CD4-positive, alpha-beta T cell (primary cell): ENCODE measurements at regions not wholly inside any gene's neighbourhood (a gene's known extent, or its start where the extent isn't known, plus 50 kb on each side); places are given as distances from the start of the nearest gene placed in this dataset.

ENCODE experiments used
- ATAC-seq: fragments of 200-7000 bp; cut with Tn5 transposase; one replicate; pipeline ENCODE4 v1.10.0; 2022; ENCODE audit warnings: mild to moderate bottlenecking; ENCODE audit not compliant: poor library complexity
- CTCF ChIA-PET: fragments of 350-600 bp; sonication (Branson Sonifier 250); formaldehyde crosslinking; loops from one replicate; lab custom pipeline; 2021; ENCODE audit warnings: antibody characterized with exemption, inconsistent platforms; lab: Charles Lee
- POLR2A ChIA-PET: fragments of 350-600 bp; sonication (Branson Sonifier 250); formaldehyde crosslinking; loops from one replicate; lab custom pipeline; 2021; ENCODE audit warnings: antibody characterized with exemption, inconsistent platforms; lab: Charles Lee
- DNase-seq, 14 experiments: peaks; one replicate each; pipeline ENCODE4 v3.0.0-alpha.2; 2013 to 2020; ENCODE audit warnings: mixed read lengths in 2 of 14
- H3K27ac ChIP-seq, 2 donors: one replicate each; pipeline versions ENCODE4 v1.5.1 to v1.7.0; 2013; ENCODE audit warnings: low read length in 2 of 2, low read depth in 1 of 2, mild to moderate bottlenecking in 1 of 2
- H3K27me3 ChIP-seq, 2 experiments: 1 replicate in 1 of 2; 2 replicates in 1 of 2; pipeline versions ENCODE4 v1.6.1 to v1.7.0; 2013; ENCODE audit warnings: low read length in 2 of 2, control low read depth in 1 of 2, mild to moderate bottlenecking in 1 of 2, moderate library complexity in 1 of 2; ENCODE audit not compliant: insufficient read depth in 2 of 2, control insufficient read depth in 1 of 2
- H3K36me3 ChIP-seq: one replicate; pipeline ENCODE4 v1.6.1; 2013; ENCODE audit warnings: low read length, control low read depth; ENCODE audit not compliant: insufficient read depth
- H3K4me1 ChIP-seq: one replicate; pipeline ENCODE4 v1.6.1; 2013; ENCODE audit warnings: low read length, control low read depth; ENCODE audit not compliant: insufficient read depth
- H3K4me3 ChIP-seq: one replicate; pipeline ENCODE4 v1.5.1; 2013; ENCODE audit warnings: mild to moderate bottlenecking, low read length, moderate library complexity
- H3K9me3 ChIP-seq, 2 experiments: 1 replicate in 1 of 2; 2 replicates in 1 of 2; pipeline versions ENCODE4 v1.6.1 to v1.7.0; 2013; ENCODE audit warnings: low read length in 2 of 2, mild to moderate bottlenecking in 2 of 2, control low read depth in 1 of 2, moderate library complexity in 1 of 2; ENCODE audit not compliant: control insufficient read depth in 1 of 2, insufficient read depth in 1 of 2
- H3K27ac Mint-ChIP-seq: one replicate; pipeline ENCODE4 v1.8.0; 2020; ENCODE audit warnings: mixed read lengths
- H3K27me3 Mint-ChIP-seq: one replicate; pipeline ENCODE4 v1.8.0; 2021; ENCODE audit warnings: mixed read lengths
- H3K36me3 Mint-ChIP-seq: one replicate; pipeline ENCODE4 v1.8.0; 2021; ENCODE audit warnings: low read depth, mixed read lengths
- H3K4me1 Mint-ChIP-seq: one replicate; pipeline ENCODE4 v1.8.0; 2021; ENCODE audit warnings: low read depth, mixed read lengths
- H3K4me3 Mint-ChIP-seq: one replicate; pipeline ENCODE4 v1.8.0; 2020; ENCODE audit warnings: mild to moderate bottlenecking, mixed read lengths
- H3K9me3 Mint-ChIP-seq: one replicate; pipeline ENCODE4 v1.8.0; 2020; ENCODE audit warnings: mixed read lengths
- intact Hi-C, 2 experiments: fragments of 100-400 bp; cut with DNase I in 1 of 2; cut with micrococcal nuclease in 1 of 2; formaldehyde crosslinking; loops; one replicate each; pipeline versions ENCODE4 v1.15.1 to v1.9.0; 2023 to 2025; cut with DNase I, micrococcal nuclease
- TF ChIP-seq, protein P1 (sequence below): fragments of 200-600 bp; IDR thresholded peaks from one replicate; pipeline ENCODE4 v1.8.0; 2022; ENCODE audit warnings: antibody characterized with exemption, mild to moderate bottlenecking

DNA sequence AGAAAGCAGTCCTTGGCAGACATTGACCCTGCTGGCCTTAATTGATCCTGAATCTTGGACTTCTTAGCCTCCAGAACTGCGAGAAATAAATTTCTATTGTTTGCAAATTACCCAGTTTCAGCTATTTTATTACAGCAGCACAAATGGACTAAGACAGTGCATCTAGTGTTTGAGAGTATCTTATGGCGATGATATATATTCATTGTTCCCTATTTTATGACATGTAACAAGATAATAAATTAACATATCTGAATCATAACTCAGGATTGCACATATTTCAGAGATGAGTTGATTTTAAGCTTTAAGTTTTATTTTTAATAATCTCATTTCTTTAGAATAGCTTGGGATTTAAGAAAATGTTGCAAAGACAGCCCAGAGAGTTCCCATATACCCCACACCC lies 167.4 kb upstream of the FOXG1 start:
- H3K4me1 Mint-ChIP-seq = no peaks in the 10 kb centered on the region
- H3K4me3 Mint-ChIP-seq = no peak overlapping the region
- peaks cover 3% of the 10 kb centered on the region for H3K9me3 Mint-ChIP-seq
- Histone ChIP-seq H3K36me3 (no peaks in the 10 kb centered on the region), H3K27ac (no peak overlapping the region), H3K4me1 (no peaks in the 10 kb centered on the region), H3K27me3 (no peaks in the 10 kb centered on the region), H3K9me3 (peaks cover 0 to 5% of the 10 kb centered on the region in 2 experiments), H3K4me3 (no peak overlapping the region)
- H3K27ac Mint-ChIP-seq = no peak overlapping the region
- ChIA-PET POLR2A (no interaction called here), CTCF (no interaction called here)
- no peaks in the 10 kb centered on the region for H3K36me3 Mint-ChIP-seq
- TF ChIP-seq, protein P1, sequence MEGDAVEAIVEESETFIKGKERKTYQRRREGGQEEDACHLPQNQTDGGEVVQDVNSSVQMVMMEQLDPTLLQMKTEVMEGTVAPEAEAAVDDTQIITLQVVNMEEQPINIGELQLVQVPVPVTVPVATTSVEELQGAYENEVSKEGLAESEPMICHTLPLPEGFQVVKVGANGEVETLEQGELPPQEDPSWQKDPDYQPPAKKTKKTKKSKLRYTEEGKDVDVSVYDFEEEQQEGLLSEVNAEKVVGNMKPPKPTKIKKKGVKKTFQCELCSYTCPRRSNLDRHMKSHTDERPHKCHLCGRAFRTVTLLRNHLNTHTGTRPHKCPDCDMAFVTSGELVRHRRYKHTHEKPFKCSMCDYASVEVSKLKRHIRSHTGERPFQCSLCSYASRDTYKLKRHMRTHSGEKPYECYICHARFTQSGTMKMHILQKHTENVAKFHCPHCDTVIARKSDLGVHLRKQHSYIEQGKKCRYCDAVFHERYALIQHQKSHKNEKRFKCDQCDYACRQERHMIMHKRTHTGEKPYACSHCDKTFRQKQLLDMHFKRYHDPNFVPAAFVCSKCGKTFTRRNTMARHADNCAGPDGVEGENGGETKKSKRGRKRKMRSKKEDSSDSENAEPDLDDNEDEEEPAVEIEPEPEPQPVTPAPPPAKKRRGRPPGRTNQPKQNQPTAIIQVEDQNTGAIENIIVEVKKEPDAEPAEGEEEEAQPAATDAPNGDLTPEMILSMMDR = no peak
- intact Hi-C loops = no loop called here
- DNase-seq = no peak
- no peak for ATAC-seq
- H3K27me3 Mint-ChIP-seq = no peaks in the 10 kb centered on the region

DNA sequence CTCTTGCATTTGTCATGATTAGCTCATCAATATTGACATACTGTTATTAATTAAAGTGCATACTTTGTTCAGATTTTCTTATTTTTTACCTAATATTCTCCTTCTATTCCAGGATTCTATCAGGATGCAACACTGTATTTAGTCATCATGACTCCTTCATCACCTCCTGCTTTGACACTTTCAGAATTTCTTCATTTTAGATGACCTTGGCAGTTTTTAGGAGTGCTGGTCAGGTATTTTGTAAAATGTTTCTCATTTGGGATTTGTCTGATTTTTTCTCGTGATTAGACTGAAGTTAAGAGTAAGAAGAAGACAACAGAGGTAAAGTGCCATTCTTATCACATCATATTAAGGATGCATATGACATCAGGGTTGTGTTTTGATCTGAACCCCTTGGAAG lies 167.0 kb upstream of the FOXG1 start:
- no peak overlapping the region for H3K4me3 Mint-ChIP-seq
- no peaks in the 10 kb centered on the region for H3K4me1 Mint-ChIP-seq
- intact Hi-C loops = no loop called here
- no peaks in the 10 kb centered on the region for H3K27me3 ChIP-seq
- ATAC-seq (no peak), DNase-seq (no peak)
- no peaks in the 10 kb centered on the region for H3K36me3 Mint-ChIP-seq
- H3K9me3 ChIP-seq = peaks cover 0 to 5% of the 10 kb centered on the region in 2 experiments
- H3K27me3 Mint-ChIP-seq = no peaks in the 10 kb centered on the region
- TF ChIP-seq, protein P1 = no peak
- no peaks in the 10 kb centered on the region for H3K36me3 ChIP-seq
- H3K4me3 ChIP-seq = no peak overlapping the region
- no peak overlapping the region for H3K27ac ChIP-seq
- H3K4me1 ChIP-seq = no peaks in the 10 kb centered on the region
- CTCF ChIA-PET = no interaction called here
- H3K27ac Mint-ChIP-seq = no peak overlapping the region
- H3K9me3 Mint-ChIP-seq = peaks cover 3% of the 10 kb centered on the region
- POLR2A ChIA-PET = no interaction called here

DNA sequence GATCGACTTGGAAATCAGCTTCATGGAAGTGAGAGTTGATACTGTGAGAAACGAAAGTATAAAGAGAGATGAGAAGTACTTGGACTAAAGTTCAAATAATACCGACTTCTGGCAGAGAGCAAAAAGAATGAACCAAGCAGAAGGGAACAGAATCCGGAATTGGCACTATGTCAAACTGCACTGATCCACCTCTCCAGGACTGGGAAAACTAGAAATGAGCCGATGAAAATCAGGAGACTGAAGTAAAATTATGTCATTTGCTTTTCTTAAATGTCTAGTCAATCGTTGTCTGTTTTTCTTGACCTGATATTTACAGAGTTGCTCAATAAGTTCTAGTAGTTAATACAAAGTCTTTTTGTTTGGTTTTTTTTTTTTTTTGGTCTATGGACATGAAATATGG lies 163.0 kb upstream of the FOXG1 start:
- DNase-seq (no peak), ATAC-seq (no peak)
- peaks cover 3 to 5% of the 10 kb centered on the region in 2 experiments for H3K9me3 ChIP-seq
- no peaks in the 10 kb centered on the region for H3K27me3 Mint-ChIP-seq
- H3K4me3 ChIP-seq = no peak overlapping the region
- CTCF ChIA-PET = no interaction called here
- H3K4me3 Mint-ChIP-seq = no peak overlapping the region
- POLR2A ChIA-PET = no interaction called here
- H3K9me3 Mint-ChIP-seq = peaks cover 3% of the 10 kb centered on the region
- no peak overlapping the region for H3K27ac ChIP-seq
- H3K36me3 ChIP-seq = no peaks in the 10 kb centered on the region
- H3K27me3 ChIP-seq = no peaks in the 10 kb centered on the region
- no peaks in the 10 kb centered on the region for H3K4me1 Mint-ChIP-seq
- no peaks in the 10 kb centered on the region for H3K4me1 ChIP-seq
- TF ChIP-seq, protein P1 = no peak
- H3K27ac Mint-ChIP-seq = no peak overlapping the region
- intact Hi-C loops = no loop called here
- H3K36me3 Mint-ChIP-seq = no peaks in the 10 kb centered on the region
